MM.1S (cell line): ENCODE measurements at regions not wholly inside any gene's neighbourhood (a gene's known extent, or its start where the extent isn't known, plus 50 kb on each side); places are given as distances from the start of the nearest gene placed in this dataset.

Experiments
- CTCF ChIP-seq: fragments of 300-600 bp; sonication (generic); IDR thresholded peaks from 2 replicates; pipeline ENCODE4 v1.5.1; 2016; ENCODE audit warnings: antibody characterized with exemption, low read length, mixed read lengths
- EZH2 ChIP-seq: fragments of 300-600 bp; sonication (generic); optimal IDR thresholded peaks from 2 replicates; pipeline ENCODE3; 2017; ENCODE audit warnings: low read depth, mild to moderate bottlenecking, antibody characterized with exemption, low read length, mixed read lengths
- EZH2phosphoT487 ChIP-seq: fragments of 300-600 bp; sonication (generic); IDR thresholded peaks from 2 replicates; pipeline ENCODE4 v1.6.1; 2018; ENCODE audit warnings: antibody characterized with exemption, low read length

DNA sequence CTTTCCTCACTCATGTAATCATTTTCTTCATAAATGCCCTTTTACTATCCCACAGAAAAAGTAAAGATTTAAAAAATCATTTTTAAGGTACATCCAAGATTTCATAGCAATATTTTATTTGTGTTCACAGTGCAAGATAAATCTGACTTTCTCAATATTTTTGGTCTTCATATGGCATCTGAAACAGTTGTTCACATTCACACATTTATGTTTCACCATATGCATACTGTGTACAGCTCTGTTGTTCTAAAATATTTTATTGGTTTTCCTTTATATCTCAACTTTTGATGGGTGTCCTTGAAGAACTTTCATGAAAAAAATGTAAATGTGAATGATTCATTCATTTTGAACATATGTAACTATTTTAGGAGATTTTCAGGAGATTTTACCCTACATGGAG, 348.7 kb downstream of the SNAPC1 start:
- TF ChIP-seq CTCF (no peak), EZH2 (no peak), EZH2phosphoT487 (no peak)
